WTC11 (cell line): ENCODE measurements at regions not wholly inside any gene's neighbourhood (a gene's known extent, or its start where the extent isn't known, plus 50 kb on each side); places are given as distances from the start of the nearest gene placed in this dataset.

Source experiments
- CTCF ChIP-seq: fragments of 200-600 bp; IDR thresholded peaks from 2 replicates; pipeline ENCODE4 v1.8.0; 2022; ENCODE audit warnings: antibody characterized with exemption
- SP1 ChIP-seq: sonication (generic); formaldehyde crosslinking; conservative IDR thresholded peaks from 2 replicates; pipeline ENCODE4 v1.8.1; 2022; ENCODE audit warnings: missing genetic modification reagents
- TCF7 ChIP-seq: sonication (generic); formaldehyde crosslinking; IDR thresholded peaks from 2 replicates; pipeline ENCODE4 v1.8.0; 2022; ENCODE audit warnings: mild to moderate bottlenecking, low read depth, missing genetic modification reagents, moderate library complexity
- TEAD1 ChIP-seq: sonication (generic); formaldehyde crosslinking; IDR thresholded peaks from 2 replicates; pipeline ENCODE4 v1.8.0; 2022; ENCODE audit warnings: mild to moderate bottlenecking, missing genetic modification reagents
- TF ChIP-seq, protein P1 (sequence below): sonication (generic); formaldehyde crosslinking; IDR thresholded peaks from 2 replicates; pipeline ENCODE4 v1.8.1; 2022; ENCODE audit warnings: low read depth, missing genetic modification reagents, borderline replicate concordance

DNA sequence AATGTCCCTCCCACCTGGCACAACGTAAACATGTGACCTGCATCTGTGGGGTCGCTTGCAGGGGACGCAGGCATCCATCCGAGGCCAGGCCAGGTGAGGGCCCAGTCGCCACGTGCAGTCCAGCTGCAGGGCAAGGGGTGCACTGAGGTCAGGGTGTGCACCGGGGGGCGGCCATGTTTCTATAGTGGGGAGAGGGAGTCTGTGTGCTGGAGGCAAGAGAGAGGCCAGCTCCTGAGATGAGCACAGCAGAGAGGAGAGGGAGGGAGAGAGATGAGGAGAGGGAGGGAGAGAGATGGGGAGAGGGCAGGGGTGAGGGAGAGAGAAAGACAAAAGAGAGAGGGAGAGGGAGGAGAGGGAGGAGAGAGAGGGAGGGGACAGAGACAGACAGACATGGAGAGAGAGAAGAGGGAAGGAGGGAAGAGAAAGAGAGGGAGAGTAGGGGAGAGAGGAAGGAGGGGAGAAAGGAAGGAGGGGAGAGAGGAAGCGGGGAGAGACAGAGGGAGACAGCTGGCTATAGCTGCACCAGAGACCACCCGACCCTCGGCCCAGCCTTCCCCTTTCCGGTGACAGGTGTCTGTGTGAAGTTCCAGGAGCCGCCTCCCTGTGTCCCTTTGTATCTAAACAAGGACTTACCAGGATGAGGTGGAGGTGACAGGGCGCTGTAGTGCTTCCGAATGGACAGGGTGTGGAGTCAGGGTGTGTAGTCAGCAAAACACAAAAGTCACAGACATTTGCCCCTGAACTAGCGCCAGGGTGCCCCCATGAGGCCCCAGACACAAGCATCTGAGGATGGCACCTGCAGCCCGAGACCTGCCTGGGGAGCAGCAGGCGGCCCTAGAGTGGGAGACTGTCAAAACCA lies 68.7 kb downstream of the ADRA2C start:
- TF ChIP-seq CTCF, result no peak
- TF ChIP-seq TEAD1 (CRISPR knock-in tag), result no peak
- TF ChIP-seq, protein P1, sequence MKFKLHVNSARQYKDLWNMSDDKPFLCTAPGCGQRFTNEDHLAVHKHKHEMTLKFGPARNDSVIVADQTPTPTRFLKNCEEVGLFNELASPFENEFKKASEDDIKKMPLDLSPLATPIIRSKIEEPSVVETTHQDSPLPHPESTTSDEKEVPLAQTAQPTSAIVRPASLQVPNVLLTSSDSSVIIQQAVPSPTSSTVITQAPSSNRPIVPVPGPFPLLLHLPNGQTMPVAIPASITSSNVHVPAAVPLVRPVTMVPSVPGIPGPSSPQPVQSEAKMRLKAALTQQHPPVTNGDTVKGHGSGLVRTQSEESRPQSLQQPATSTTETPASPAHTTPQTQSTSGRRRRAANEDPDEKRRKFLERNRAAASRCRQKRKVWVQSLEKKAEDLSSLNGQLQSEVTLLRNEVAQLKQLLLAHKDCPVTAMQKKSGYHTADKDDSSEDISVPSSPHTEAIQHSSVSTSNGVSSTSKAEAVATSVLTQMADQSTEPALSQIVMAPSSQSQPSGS (CRISPR knock-in tag), result no peak
- no peak for TF ChIP-seq SP1 (CRISPR knock-in tag)
- TF ChIP-seq TCF7 (CRISPR knock-in tag), result no peak
